Cardiac muscle cell (in vitro differentiated cells and primary cell): ENCODE measurements at regions not wholly inside any gene's neighbourhood (a gene's known extent, or its start where the extent isn't known, plus 50 kb on each side); places are given as distances from the start of the nearest gene placed in this dataset.

ENCODE experiments used
- DNase-seq, 2 donors: peaks; one replicate each; pipeline versions ENCODE4 v3.0.0 to v3.0.0-alpha.2; 2010 to 2017; ENCODE audit warnings: low read depth in 1 of 2, low spot score in 1 of 2
- H3K27ac ChIP-seq: fragments of 200-600 bp; sonication (generic); 2 replicates; pipeline ENCODE4 v1.5.1; 2016
- H3K27me3 ChIP-seq: fragments of 200-600 bp; sonication (generic); 2 replicates; pipeline ENCODE4 v1.6.0; 2016; ENCODE audit warnings: control low read depth
- H3K36me3 ChIP-seq: fragments of 200-600 bp; sonication (generic); 2 replicates; pipeline ENCODE4 v1.5.1; 2016; ENCODE audit warnings: control low read depth
- H3K4me1 ChIP-seq: fragments of 200-600 bp; sonication (generic); 2 replicates; pipeline ENCODE4 v1.8.1; 2017; ENCODE audit warnings: low read depth, mild to moderate bottlenecking, mixed run types
- H3K4me3 ChIP-seq: fragments of 200-600 bp; sonication (generic); 2 replicates; pipeline ENCODE4 v1.5.1; 2016; ENCODE audit warnings: mild to moderate bottlenecking
- H3K9me3 ChIP-seq: fragments of 200-600 bp; sonication (generic); 2 replicates; pipeline ENCODE4 v1.5.1; 2017; ENCODE audit warnings: low read depth, mild to moderate bottlenecking, control low read depth
- TF ChIP-seq, protein P1 (sequence below): IDR thresholded peaks from 2 replicates; pipeline ENCODE4 v1.5.1; 2012; ENCODE audit warnings: low read depth, mild to moderate bottlenecking, low read length

DNA sequence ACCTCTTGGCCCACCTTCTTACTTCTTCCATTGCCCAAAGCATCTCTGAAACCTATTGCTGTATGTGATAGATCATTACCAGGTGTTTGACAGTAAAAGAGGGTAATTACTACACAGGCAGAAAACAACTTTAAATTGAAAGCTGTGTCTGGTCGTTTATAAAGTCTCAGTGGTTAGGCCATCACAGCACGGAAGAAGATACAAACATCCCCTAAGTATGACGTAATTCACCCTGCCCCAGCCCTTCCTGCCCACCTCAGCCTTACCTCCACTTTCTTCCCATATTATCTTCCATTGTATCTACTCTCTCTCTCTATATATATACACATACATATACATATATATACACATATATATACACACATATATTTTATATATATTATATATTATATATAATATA lies 805.8 kb upstream of the PABPC4L start:
- Histone ChIP-seq H3K27me3 (no peaks in the 10 kb centered on the region), H3K4me3 (no peak overlapping the region), H3K36me3 (no peaks in the 10 kb centered on the region), H3K9me3 (no peaks in the 10 kb centered on the region), H3K27ac (no peak overlapping the region), H3K4me1 (no peaks in the 10 kb centered on the region)
- no peak for DNase-seq
- TF ChIP-seq, protein P1, sequence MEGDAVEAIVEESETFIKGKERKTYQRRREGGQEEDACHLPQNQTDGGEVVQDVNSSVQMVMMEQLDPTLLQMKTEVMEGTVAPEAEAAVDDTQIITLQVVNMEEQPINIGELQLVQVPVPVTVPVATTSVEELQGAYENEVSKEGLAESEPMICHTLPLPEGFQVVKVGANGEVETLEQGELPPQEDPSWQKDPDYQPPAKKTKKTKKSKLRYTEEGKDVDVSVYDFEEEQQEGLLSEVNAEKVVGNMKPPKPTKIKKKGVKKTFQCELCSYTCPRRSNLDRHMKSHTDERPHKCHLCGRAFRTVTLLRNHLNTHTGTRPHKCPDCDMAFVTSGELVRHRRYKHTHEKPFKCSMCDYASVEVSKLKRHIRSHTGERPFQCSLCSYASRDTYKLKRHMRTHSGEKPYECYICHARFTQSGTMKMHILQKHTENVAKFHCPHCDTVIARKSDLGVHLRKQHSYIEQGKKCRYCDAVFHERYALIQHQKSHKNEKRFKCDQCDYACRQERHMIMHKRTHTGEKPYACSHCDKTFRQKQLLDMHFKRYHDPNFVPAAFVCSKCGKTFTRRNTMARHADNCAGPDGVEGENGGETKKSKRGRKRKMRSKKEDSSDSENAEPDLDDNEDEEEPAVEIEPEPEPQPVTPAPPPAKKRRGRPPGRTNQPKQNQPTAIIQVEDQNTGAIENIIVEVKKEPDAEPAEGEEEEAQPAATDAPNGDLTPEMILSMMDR = no peak

DNA sequence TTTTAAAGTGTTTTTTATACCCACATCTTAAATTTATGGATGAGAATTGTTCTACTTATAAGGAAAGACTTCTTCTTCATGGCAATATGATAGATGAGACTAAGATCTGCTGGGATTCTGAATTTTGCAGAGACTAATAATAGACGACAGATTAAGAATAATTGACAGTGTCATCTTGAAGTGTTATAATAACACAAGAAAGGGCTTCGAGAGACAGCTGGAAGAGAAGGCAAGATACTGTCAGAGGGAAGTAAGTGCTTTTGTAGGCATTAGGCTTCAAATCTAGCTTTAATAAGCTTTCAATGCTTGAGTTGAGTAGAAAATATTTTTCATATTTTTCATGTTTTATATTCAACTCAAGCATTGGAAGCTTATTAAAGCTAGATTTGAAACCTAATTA lies 797.6 kb upstream of the PABPC4L start:
- H3K4me3 ChIP-seq = no peak overlapping the region
- TF ChIP-seq, protein P1 = no peak
- DNase-seq = no peak
- no peaks in the 10 kb centered on the region for H3K27me3 ChIP-seq
- H3K36me3 ChIP-seq = no peaks in the 10 kb centered on the region
- no peaks in the 10 kb centered on the region for H3K9me3 ChIP-seq
- peaks cover 6% of the 10 kb centered on the region for H3K4me1 ChIP-seq
- H3K27ac ChIP-seq = no peak overlapping the region

DNA sequence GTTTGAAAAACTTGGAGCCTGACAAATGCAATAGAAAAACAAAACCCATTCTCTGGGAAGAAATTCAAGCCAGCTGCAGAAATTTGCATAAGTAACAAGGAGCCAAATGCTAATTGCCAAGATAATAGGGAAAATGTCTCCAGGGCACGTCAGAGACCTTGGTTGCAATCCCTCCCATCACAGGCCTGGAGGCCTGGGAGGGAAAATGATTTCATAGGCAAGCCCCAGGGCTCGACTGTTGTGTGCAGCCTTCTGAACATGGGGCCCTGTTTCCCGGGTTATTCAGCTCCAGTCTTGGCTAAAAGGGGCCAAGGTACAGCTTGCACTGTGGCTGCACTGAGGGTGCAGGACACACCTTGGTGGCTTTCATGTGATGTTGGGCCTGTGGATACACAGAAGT lies 760.4 kb upstream of the PABPC4L start:
- TF ChIP-seq, protein P1 = no peak
- H3K27ac ChIP-seq = no peak overlapping the region
- no peaks in the 10 kb centered on the region for H3K27me3 ChIP-seq
- no peak overlapping the region for H3K4me3 ChIP-seq
- H3K4me1 ChIP-seq = no peaks in the 10 kb centered on the region
- H3K36me3 ChIP-seq = no peaks in the 10 kb centered on the region
- H3K9me3 ChIP-seq = no peaks in the 10 kb centered on the region
- no peak for DNase-seq

DNA sequence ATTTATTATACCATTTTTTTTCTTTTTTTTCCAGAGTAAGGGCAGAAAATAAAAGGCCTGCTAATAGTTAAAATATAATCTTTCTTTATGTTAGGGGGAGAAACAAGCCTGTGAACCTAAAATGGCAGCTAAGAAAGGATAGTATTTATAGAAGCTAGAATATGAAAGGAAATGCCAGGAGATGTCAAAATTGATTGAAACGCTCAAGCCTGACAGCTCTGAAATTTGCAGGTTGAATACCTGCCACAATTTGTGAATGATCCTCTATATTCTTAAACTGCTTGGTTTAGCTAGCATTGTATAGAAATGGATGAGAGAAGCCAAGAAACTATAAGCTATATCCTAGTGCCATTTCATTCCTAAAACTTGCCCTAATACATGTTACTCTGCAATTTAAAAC lies 757.3 kb upstream of the PABPC4L start:
- Histone ChIP-seq H3K36me3 (no peaks in the 10 kb centered on the region), H3K4me1 (no peaks in the 10 kb centered on the region), H3K27ac (no peak overlapping the region), H3K27me3 (no peaks in the 10 kb centered on the region), H3K4me3 (no peak overlapping the region), H3K9me3 (no peaks in the 10 kb centered on the region)
- TF ChIP-seq, protein P1 = no peak
- DNase-seq = no peak

DNA sequence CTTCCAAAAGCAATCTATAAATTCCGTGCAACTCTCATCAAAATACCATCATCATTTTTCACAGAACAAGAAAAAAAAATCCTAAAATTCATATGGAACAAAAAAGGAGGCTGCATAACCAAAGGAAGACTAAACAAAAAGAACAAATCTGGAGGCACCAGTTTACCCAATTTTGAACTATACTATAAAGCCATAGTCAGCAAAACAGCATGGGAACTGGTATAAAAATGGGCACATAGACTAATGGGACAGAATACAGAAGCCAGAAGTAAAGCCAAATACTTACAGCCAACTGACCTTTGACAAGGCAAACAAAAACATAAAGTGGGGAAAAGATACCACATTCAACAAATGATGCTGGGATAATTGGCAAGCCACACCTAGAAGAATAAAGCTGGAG lies 753.5 kb upstream of the PABPC4L start:
- Histone ChIP-seq H3K36me3 (no peaks in the 10 kb centered on the region), H3K27me3 (no peaks in the 10 kb centered on the region), H3K4me3 (no peak overlapping the region), H3K9me3 (no peaks in the 10 kb centered on the region), H3K27ac (no peak overlapping the region), H3K4me1 (no peaks in the 10 kb centered on the region)
- no peak for DNase-seq
- TF ChIP-seq, protein P1 = no peak

DNA sequence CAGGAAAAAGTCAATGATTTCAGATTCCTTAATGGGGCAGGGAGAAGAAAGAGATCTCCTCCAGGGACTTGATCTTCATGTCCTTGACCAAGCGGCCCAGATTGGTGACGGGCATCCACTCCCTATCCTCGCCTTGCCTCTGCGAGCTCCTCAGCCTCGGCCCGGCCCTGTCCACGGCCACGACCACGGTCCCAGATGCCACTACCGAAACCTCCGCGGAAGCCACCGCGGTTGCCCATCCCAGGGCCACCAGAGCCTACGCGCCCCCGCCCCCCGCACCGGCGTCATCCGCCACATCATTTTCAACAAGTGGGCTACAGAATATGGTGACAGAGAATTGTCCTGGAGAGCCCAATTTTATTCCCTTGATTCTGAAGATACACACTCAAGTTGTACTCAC lies 751.2 kb upstream of the PABPC4L start:
- TF ChIP-seq, protein P1 = no peak
- Histone ChIP-seq H3K9me3 (no peaks in the 10 kb centered on the region), H3K36me3 (no peaks in the 10 kb centered on the region), H3K4me1 (no peaks in the 10 kb centered on the region), H3K27ac (no peak overlapping the region), H3K4me3 (no peak overlapping the region), H3K27me3 (no peaks in the 10 kb centered on the region)
- DNase-seq = no peak
